GM18502 (cell line): ENCODE measurements at regions not wholly inside any gene's neighbourhood (a gene's known extent, or its start where the extent isn't known, plus 50 kb on each side); places are given as distances from the start of the nearest gene placed in this dataset.

Source experiments
- ATAC-seq: cut with Tn5 transposase; IDR thresholded peaks from one replicate; pipeline ENCODE4 v1.9.1; 2021; ENCODE audit warnings: mild to moderate bottlenecking; ENCODE audit not compliant: unreplicated experiment, poor library complexity

DNA sequence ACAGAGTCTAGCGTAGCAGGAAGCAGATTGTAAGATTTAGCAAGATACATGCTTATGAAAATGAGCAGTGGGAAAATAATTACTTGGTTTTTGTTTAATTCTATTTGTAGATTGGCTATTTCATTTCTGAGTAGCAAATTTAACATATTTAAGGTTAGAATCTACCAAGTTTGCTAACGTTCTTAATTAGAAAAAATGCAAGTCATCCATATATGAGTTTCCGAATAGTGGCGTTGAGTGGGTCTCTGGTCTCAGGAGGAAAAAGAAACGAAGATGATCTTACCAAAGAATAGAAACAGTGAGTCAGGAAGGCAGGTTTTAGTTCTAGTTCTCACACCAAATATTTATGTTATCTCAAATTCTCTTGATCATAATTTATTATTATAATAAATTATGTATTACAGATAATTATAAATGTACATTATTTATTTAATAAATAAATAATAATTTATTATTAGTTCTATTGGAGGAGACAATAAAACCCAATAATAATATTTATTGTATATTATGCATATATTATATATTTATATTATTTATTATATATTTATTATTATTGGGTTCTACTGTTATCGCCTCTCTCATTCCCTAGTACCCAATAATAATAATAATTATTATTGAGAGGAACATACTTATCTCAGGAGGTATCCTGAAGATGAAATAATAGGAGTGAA is 194.3 kb upstream of the PITRM1 start:
- ATAC-seq: no peak

DNA sequence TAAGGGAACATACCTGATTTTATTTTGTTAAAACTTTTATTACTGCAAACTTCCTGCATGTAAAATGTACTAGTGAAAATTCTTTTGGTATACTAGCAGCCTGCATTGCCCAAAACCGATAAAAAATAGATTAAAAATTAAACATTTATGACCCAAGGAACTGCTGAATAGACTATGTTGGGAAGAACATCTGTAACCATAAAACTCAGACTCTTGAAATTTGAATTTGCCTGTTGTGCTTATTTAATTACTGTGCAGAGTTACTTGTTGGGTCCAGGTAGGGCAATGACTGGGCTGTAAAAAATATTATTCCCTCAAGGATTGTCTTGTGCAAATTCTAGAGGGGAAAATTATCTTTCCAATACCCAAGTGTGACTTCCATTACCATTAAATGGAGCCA is 193.5 kb upstream of the PITRM1 start:
- no peak for ATAC-seq

DNA sequence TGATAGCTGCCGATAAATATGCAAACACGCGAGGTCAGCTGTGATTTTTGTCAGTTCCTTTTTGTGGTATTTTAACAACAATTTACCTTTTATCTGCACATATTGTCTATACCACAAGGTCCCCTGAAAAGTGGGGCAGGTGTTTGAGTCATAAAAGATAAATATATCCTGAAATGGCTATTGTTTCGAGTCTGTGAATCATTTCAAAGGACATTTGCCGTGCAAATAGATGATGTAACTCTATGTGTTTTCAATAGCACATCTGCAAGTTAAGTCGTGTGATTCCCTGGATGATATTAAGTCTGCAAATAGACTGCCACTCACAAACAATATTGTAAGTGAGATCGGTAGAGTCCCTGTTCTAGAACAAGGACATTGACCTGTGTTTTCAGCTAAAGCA is 193.0 kb upstream of the PITRM1 start:
- no peak for ATAC-seq

DNA sequence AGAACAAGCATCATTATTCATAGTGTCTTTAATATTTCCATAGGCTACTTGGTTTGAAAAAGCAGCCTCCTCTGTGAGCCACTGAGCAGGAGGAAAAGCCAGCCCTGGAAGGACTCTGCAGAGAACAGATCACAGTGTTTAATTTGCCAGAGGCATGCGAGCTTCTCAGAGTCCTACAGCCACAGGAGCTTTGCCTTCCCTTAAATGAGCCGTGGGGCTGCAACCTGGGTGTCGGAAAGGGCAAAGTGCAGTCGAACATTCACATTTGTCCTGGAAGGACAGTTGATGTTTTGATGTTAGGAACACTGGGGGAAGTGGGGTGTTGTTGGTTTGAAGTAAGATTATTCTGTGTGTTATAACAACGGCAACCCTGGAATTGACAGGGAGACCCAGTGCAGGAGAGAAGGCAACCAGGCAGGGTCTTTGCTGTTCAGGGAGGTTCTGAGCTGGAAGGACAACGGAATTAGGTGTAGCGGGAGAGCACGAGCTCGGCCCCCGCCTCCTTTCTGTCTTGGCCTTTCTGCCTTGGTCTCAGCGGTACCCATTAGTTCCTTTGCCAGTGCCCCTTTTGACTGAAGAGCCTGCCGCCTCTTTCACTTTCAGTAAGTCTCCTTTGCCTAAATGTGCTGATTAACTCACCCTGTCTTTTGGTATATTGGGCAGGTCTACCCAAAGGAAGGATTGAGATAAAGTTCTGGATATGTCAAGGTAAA is 192.3 kb upstream of the PITRM1 start:
- no peak for ATAC-seq

DNA sequence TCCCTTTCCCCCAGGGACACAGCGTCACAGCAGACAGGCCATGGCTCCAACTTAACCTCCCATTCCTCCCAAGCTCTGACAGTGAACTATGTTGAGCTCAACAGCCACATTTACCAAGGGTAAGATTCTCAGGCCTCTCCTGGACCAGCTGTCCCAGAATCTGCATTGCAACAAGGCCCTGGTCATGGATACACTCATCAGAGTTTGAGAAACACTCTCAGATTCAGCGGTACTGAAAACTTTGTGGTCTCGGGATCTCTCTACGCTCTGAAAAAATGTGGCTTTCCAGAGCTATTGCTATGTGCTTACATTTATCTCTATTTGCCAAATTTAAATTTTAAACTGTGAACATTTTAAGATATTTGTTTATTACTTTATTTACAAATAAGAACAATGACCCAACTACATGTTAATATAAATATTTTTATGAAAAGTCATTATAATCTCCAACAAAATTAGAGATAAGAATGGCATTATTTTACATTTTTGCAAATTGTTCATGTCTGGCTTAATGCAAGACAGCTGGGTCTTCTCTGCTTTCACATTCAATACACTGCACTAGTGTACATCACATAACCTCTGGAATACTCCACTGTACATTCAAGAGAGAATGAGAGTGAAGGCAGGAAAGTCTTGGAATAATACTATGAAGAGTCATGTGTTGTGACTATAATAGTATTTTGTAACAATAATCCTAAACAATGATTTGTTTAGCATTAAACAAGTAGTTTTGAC is 190.9 kb upstream of the PITRM1 start:
- no peak for ATAC-seq

DNA sequence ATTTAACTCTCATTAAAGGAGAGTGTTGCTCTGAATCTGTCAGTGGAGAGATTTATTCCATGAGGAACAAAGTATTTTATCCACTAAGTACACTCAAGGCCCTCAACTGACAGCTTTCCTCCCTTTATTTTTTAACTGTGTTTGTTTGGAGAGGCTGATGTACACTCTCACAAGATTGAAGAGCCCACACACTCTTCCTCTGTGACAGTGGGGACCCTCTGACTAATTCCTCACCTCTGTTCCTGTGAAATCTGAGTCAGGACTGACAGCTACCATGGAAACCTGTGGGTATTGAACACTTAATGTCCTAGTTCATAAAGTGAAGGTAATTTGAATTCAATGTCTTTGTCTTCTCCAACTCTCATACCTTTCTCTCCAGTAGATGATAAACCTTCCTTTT is 189.8 kb upstream of the PITRM1 start:
- no peak for ATAC-seq

DNA sequence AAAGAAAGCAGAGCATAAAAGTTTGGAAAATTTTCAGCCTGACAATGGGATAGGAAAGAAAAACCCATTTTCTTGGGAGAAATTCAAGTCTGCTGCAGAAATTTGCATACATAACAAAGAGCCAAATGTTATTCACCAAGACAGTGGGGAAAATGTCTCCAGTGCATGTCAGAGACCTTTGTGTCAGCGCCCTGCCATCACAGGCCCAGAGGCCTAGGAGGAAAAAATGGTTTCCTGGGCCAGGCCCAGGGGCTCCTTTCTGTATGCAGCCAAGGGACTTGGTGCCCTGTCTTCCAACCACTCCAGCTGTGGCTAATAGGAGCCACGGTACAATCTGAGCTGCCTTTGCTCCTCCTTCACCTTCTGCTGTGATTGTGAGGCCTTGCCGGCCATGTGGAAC is 189.1 kb upstream of the PITRM1 start:
- ATAC-seq: no peak

DNA sequence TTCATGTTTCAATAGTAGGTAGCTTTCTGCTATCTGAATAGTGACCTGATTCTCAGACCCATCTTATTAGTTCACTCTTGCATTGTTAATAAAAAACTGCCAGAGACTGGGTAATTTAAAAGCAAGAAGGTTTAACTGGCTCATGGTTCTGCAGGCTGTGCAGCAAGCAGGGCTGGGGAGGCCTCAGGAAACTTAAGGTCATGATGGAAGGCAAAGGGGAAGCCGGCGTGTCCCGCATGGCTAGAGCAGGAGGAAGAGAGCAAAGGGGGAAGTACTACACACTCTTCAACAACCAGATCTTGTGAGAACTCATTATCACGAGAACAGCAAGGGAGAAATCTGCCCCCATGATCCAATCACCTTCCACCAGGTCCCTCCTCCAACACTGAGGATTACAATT is 185.2 kb upstream of the PITRM1 start:
- no peak for ATAC-seq

DNA sequence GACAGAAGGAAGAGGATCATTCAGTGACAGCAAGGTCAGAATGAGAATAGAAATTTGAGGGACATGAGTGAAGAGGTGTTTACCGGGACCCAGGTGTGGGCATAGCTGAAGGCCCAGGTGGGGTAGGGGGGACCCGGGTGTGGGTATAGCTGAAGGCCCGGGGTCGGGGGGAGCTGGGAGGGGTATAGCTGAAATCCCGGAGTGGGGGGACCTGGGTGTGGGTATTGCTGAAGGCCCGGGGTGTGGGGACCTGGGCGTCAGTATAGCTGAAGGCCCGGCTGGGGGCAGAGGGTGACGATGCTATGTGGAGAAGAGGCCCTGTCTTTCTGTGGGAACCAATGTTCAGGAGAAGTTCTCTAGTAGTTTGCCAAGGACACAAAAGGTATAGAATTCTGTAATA is 183.0 kb upstream of the PITRM1 start:
- ATAC-seq: no peak

DNA sequence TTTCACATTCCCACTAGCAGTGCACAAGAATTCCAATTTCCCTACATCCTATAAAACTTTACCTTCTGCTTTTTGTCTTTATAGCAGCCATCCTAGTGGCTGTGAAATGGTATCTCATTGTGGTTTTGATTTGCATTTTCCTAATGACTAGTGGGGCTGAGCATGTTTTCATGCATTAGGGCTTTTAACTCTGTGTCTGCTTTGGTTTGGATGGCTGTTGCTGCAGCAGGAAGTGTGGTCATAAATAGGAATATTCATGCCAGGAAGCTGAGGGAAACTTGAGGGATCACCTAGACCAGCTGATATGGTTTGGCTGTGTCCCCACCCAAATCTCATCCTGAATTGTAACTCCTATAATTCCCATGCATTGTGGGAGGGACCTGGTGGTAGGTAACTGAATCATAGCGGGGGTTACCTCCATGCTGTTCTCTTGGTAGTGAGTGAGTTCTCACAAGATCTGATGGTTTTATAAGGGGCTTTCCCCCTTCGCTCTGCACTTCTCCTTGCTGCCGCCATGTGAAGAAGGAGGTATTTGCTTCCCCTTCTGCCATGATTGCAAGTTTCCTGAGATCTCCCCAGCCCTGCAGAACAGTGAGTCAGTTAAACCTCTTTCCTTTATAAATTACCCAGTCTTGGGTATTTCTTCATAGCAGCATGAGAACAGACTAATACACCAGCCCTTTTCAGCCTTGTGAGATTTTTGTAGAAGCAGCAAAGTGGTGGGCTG is 181.8 kb upstream of the PITRM1 start:
- no peak for ATAC-seq

DNA sequence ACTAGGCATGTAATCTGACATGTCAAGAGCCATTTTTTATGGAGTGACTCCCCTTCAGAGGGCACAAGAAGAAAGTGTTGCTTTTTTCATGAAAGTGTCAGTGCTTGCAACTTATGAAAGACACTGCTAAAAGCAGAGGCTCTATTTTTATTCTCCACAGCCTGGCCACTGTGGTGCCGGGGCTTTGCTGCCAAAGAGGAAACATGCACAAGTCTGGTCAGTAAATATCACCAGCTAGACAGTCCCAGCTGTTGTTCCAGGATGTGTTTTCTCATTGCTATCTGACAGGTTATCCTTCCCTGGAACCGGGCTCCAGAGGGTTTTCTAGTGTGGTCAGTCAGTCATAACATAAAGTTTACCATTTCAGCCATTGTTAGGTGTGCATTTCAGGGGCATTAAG is 180.7 kb upstream of the PITRM1 start:
- ATAC-seq: no peak

DNA sequence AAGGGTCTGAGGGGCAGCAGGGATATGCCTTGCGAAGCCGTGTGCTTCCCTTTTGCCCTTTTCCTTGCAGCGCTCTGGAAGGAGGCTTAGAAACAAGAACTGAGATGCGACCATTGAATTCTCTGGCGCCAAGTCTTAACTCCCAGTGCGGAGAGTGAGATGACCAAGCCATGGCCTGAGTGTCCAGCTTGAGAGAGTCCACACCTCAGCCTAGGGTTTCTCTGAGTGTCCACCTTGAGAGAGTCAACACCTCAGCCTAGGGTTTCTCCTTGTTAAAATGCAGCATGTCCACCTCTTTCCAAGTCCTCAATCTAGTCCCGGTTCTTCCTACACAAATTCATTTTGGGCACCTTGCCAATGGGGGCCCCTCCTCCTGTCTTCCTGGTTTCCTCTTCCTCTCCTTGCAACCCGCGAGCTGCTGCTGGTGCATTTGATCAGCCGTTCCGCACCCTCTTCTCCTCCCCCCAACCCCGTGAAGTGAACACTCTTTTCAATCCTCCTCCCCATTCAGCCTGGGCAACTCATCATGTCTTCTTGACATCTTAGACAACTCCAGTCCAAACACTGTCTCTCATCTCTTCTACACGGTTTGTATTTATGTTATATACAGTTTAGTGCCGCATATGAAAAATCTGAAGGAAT is 178.2 kb upstream of the PITRM1 start:
- ATAC-seq: no peak

DNA sequence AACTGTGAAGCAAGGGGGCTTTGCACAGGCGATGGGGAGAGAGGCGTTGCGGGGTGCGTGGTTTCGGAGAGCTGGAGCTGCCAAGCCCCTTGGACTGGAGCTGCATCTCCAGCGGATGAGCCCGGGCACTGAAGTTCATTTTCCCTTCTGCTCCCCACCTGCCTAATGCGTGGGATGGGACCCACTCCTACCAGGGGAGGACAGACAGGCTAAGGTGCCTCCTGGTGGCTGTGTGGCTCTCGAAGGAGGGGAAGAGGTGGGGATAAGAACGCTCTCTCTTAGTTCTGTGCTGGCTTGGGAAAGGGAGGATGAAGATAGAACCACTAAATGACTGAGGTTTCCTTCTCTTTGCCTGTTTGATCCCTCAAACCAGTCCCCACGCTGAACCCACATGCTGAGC is 177.6 kb upstream of the PITRM1 start:
- ATAC-seq: no peak

DNA sequence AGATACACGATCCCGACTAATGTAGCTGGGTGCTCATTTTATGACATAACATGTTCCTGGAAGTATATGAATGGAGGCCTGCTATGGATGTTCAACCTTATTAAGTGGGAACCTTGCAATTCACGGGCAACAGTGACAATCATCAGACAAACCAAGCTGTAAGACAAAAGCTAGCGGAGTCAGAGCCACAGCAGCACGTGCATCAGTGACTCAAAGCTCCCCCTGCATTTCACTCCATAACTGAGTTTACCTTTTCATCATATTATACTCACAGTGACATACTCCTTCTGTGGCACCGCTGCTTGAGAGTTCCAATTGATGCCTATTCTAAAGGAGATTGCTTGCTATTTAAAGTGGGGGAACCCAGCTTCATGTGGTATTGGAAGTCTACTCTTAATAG is 176.0 kb upstream of the PITRM1 start:
- ATAC-seq: no peak

DNA sequence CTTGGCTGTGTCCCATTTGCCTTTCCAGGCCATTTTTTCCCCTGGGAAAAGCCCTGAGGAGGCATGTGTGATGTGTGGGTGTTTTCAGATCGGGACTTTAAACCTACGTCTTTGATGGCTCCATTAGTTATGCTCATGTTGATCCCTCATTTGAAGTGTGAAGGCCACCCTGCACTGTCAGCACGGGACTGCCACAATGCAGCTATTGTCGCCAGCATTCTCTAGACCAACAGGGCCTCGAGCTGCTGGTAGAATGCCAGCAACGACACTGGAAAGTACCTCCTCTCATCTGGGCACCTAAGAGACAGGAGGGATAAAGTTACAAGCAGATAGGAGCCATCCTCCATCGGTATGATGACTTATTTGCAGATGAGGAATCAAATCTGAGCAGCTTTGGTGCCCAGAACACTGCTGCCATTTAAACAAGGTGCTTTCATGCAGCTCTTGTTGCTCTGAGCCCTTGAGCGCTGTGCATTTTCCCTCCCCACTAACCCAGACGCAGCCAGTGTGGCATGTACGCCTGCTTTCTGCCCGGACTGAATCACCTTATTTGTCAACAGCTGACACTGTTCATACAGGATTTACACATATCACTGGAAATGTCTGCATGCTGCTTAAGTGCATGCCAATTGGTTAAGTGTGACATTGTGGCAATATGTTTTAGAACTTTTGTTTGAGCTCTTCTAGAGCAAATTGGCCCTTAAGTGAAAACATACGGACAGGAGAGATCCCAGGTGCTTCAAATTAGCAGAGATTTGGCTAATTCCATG is 175.0 kb upstream of the PITRM1 start:
- no peak for ATAC-seq

DNA sequence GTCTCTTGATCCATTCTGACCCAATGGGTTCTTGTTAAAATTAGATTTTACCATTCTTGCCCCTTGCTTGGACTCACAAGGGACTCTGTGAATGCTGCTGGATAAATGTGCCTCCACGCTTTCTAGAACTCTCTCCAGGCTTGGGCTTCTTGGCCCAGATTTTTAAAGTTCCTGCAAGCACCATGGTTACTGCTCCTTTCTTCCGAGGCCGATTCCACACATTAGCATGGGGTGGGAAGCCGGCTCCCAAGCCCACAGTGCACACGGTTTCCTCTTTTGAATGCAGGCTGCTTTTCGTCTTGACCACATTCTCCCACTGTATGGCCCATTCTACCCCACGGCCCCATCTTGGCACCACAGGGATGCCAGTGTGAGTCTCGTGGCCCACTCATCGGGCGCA is 174.3 kb upstream of the PITRM1 start:
- ATAC-seq: no peak

DNA sequence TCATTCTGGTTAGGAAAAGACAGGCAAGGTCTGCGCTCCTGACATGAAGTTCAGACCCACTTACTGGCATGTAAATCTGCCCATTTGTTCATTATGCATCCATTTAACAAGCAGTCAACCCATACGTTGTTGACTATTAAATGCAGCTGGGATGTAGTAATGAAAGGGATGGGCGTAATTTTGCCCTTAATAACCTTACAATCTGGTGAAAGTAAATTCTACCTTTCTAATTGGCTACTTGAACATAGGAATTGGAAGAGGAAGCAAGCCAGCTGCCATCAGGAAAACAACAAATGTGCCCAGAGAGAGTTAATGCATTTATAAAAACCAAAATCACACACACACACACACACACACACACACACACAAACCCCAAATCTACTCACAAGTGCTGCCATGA is 170.2 kb upstream of the PITRM1 start:
- no peak for ATAC-seq

DNA sequence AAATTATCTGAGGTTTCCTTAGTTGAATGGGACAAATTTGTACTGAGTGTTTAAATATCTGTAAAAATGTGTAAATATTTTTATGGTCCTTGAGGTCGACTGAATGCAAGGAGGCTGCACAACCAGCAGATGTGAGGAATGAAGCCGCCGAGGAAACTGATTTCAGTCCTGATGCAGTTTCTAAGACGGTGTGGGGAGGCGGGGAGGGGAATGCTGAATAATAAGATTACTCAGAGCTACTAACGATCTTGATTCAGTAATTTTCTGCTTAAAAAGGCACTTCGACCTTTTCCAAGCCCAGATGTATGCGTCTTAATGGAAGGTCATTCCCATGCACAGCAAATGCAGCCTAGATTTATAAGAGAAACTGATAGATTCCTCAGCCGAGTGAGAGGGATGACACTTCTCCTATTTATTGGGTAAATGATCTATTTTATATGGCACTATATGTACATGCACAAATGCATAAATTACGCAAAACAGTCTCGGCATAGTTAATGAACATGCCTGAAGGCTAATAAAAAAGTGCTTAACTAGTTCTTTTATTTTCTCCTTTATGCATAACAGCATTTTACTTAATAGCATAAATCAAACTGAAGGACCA is 167.6 kb upstream of the PITRM1 start:
- ATAC-seq: no peak

DNA sequence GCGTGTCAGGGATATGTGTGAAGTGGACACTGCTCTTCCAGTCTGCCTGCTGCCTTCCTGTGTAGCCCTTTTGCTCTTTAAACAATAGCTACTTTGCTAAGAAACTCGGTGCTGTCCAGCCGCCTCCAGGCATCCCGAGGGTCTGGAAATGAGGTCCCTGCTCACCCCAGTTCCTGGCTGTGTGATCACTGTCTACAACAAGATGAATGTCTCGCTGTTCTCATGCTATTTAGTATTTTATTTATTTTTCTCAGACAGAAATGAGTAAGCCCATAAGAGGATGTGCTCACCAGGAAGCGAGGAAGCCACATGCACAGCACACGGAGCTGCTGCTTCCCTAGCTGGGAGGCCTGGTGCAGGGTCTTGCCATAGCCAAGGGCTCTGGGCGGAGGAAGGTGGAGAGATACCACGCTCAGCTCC is 167.0 kb upstream of the PITRM1 start:
- ATAC-seq: no peak
